ENCODE measurements at regions not wholly inside any gene's neighbourhood (a gene's known extent, or its start where the extent isn't known, plus 50 kb on each side); places are given as distances from the start of the nearest gene placed in this dataset.

- Histone ChIP-seq H3K4me2 (no peak overlapping the region), H3K27me3 (ENCODE audit: insufficient read depth) (no peaks in the 10 kb centered on the region), H4K20me1 (replicated peaks; ENCODE audit: insufficient read depth) (no peaks in the 10 kb centered on the region), H3K36me3 (ENCODE audit: insufficient read depth) (no peaks in the 10 kb centered on the region), H3K79me2 (replicated peaks; ENCODE audit: insufficient read depth) (no peaks in the 10 kb centered on the region), H3K9me2 (ENCODE audit: insufficient read depth) (no peaks in the 10 kb centered on the region), H3K27ac (ENCODE audit: low read depth) (no peak overlapping the region), H3K4me3 (no peak overlapping the region), H2AFZ (0 out of 2 replicates have a peak overlapping the region, but pooled peaks have one; percentile 14), H3F3A (replicated peaks; ENCODE audit: low read depth) (no peaks in the 10 kb centered on the region), H3K4me1 (ENCODE audit: insufficient read depth) (no peaks in the 10 kb centered on the region)
- H3K4me1 Mint-ChIP-seq: peaks cover 7% of the 10 kb centered on the region
- no peaks in the 10 kb centered on the region; the same call in 2 of the 3 replicates for H3K36me3 Mint-ChIP-seq (ENCODE audit: low read depth)
- H3K27me3 Mint-ChIP-seq (ENCODE audit: insufficient read depth, low read depth, poor library complexity): no peaks in the 10 kb centered on the region
- H3K9me3 Mint-ChIP-seq: no peaks in the 10 kb centered on the region
- DNase-seq (ENCODE audit: low spot score) (no peak), ATAC-seq (no peak)
- TF ChIP-seq STAT1 (IDR thresholded peaks at IDR 0.05; ENCODE audit: unreplicated experiment): no peak
- TF ChIP-seq ZNF114 (CRISPR knock-in tag; IDR thresholded peaks at IDR 0.05): no peak
- TF ChIP-seq, protein P1, sequence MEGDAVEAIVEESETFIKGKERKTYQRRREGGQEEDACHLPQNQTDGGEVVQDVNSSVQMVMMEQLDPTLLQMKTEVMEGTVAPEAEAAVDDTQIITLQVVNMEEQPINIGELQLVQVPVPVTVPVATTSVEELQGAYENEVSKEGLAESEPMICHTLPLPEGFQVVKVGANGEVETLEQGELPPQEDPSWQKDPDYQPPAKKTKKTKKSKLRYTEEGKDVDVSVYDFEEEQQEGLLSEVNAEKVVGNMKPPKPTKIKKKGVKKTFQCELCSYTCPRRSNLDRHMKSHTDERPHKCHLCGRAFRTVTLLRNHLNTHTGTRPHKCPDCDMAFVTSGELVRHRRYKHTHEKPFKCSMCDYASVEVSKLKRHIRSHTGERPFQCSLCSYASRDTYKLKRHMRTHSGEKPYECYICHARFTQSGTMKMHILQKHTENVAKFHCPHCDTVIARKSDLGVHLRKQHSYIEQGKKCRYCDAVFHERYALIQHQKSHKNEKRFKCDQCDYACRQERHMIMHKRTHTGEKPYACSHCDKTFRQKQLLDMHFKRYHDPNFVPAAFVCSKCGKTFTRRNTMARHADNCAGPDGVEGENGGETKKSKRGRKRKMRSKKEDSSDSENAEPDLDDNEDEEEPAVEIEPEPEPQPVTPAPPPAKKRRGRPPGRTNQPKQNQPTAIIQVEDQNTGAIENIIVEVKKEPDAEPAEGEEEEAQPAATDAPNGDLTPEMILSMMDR (conservative IDR thresholded peaks at IDR 0.05; ENCODE audit: low read depth in 2 of 2): no peak
- no peak for TF ChIP-seq REST (IDR thresholded peaks at IDR 0.05; ENCODE audit: unreplicated experiment)
- TF ChIP-seq ETS1 (IDR thresholded peaks at IDR 0.05): no peak
- no peak for TF ChIP-seq NANOG (IDR thresholded peaks at IDR 0.05; ENCODE audit: borderline replicate concordance)
- no peak for TF ChIP-seq EZH2phosphoT487 (IDR thresholded peaks at IDR 0.05; ENCODE audit: unreplicated experiment)
- TF ChIP-seq ZNF462 (CRISPR knock-in tag; IDR thresholded peaks at IDR 0.05): no peak
- no peak for TF ChIP-seq ZNF331 (CRISPR knock-in tag; IDR thresholded peaks at IDR 0.05; ENCODE audit: low read depth)
- TF ChIP-seq POLR2AphosphoS5 (IDR thresholded peaks at IDR 0.05; ENCODE audit: low read depth): no peak
- no peak for TF ChIP-seq CREB1 (CRISPR knock-in tag; IDR thresholded peaks at IDR 0.05; ENCODE audit: low read depth)
- no peak for TF ChIP-seq JUNB (IDR thresholded peaks at IDR 0.05; ENCODE audit: unreplicated experiment)
- no peak for TF ChIP-seq EZH2 (IDR thresholded peaks at IDR 0.05; ENCODE audit: low read depth, unreplicated experiment)
- H3K27ac Mint-ChIP-seq: no peak overlapping the region
- H3K4me3 Mint-ChIP-seq: no peak overlapping the region
Measured at GRCh38 chr6:6986344-6986743, 121.4 kb upstream of the RREB1 start.
